SU-DHL-6 (cell line): ENCODE measurements at regions not wholly inside any gene's neighbourhood (a gene's known extent, or its start where the extent isn't known, plus 50 kb on each side); places are given as distances from the start of the nearest gene placed in this dataset.

Source experiments
- CTCF ChIP-seq: fragments of 200-600 bp; sonication (generic); IDR thresholded peaks from one replicate; pipeline ENCODE4 v1.5.1; 2017; ENCODE audit warnings: antibody characterized with exemption, mild to moderate bottlenecking, low read length, moderate library complexity; ENCODE audit not compliant: insufficient read depth, poor library complexity, severe bottlenecking
- EZH2phosphoT487 ChIP-seq: fragments of 200-600 bp; sonication (generic), shearing (Covaris generic); conservative IDR thresholded peaks from 2 replicates; pipeline ENCODE4 v1.6.1; 2018; ENCODE audit warnings: mild to moderate bottlenecking, antibody characterized with exemption, low read length, moderate library complexity, mixed read lengths

GRCh38 chr2:12010059-12010458 is 263.6 kb downstream of the LPIN1 start:
- TF ChIP-seq CTCF, result no peak
- TF ChIP-seq EZH2phosphoT487, result no peak
